ENCODE measurements at regions not wholly inside any gene's neighbourhood (a gene's known extent, or its start where the extent isn't known, plus 50 kb on each side); places are given as distances from the start of the nearest gene placed in this dataset.
"Not testable (repeated sequence)": the region's sequence is repeated elsewhere in the genome, so short reads cannot be mapped to it uniquely, and the experiment has no call there.

- no peaks in the 10 kb centered on the region for H3K27me3 ChIP-seq (ENCODE audit: insufficient read depth, low read depth)
- DNase-seq = no peak
- H3K36me3 ChIP-seq (ENCODE audit: low read depth) = no peaks in the 10 kb centered on the region
- no peaks in the 10 kb centered on the region for H3K9me2 ChIP-seq (ENCODE audit: insufficient read depth)
- no peaks in the 10 kb centered on the region for H4K20me1 ChIP-seq (ENCODE audit: insufficient read depth)
- intact Hi-C loops (cut with micrococcal nuclease; ENCODE audit: unreplicated experiment) = no loop called here
- ChIA-PET CTCF (no interaction called here), POLR2A (ENCODE audit: unreplicated experiment) (no interaction called here)
- H3K79me2 ChIP-seq (ENCODE audit: low read depth) = no peaks in the 10 kb centered on the region
- H3K4me3 ChIP-seq = no peak overlapping the region
- no peak overlapping the region for H2AFZ ChIP-seq
- BruUV-seq (replicated peaks) = no TSS peak
- no peaks in the 10 kb centered on the region for H3K9me3 ChIP-seq (ENCODE audit: insufficient read depth, low read depth)
- H3K4me1 ChIP-seq (replicated peaks; ENCODE audit: insufficient read depth) = no peaks in the 10 kb centered on the region
- H3F3A ChIP-seq (ENCODE audit: insufficient read depth, low read depth) = no peaks in the 10 kb centered on the region
- TF ChIP-seq, protein P1, sequence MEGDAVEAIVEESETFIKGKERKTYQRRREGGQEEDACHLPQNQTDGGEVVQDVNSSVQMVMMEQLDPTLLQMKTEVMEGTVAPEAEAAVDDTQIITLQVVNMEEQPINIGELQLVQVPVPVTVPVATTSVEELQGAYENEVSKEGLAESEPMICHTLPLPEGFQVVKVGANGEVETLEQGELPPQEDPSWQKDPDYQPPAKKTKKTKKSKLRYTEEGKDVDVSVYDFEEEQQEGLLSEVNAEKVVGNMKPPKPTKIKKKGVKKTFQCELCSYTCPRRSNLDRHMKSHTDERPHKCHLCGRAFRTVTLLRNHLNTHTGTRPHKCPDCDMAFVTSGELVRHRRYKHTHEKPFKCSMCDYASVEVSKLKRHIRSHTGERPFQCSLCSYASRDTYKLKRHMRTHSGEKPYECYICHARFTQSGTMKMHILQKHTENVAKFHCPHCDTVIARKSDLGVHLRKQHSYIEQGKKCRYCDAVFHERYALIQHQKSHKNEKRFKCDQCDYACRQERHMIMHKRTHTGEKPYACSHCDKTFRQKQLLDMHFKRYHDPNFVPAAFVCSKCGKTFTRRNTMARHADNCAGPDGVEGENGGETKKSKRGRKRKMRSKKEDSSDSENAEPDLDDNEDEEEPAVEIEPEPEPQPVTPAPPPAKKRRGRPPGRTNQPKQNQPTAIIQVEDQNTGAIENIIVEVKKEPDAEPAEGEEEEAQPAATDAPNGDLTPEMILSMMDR (conservative IDR thresholded peaks at IDR 0.05) = no peak
- TF ChIP-seq EZH2 (IDR thresholded peaks at IDR 0.05; ENCODE audit: low read depth) = no peak
- H3K27ac ChIP-seq = no peak overlapping the region
- H3K4me2 ChIP-seq = no peak overlapping the region
Observed at GRCh38 chr7:51860305-51860704, 543.7 kb upstream of the COBL start.

DNA sequence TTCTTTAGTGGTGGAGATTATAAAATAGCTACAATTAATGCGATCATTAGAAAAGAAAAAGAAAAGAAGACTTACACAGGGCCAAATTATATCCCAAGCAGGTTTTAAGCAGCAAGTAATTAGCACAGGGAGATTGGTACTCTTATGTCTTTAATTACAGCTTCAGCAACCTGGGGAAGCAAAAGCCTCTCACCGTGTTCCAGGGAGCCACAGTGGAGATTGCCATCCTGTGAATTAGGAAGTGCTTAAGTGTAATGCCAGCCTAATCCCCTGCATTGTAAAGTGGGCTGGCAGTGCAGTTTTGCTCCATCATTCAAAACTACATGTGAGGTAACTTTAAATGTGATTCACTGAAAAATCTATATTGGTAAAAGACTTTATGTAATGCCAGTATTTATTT is 533.5 kb upstream of the COBL start:
- intact Hi-C loops (cut with micrococcal nuclease; ENCODE audit: unreplicated experiment) = no loop called here
- Histone ChIP-seq H3K27me3 (ENCODE audit: insufficient read depth, low read depth) (no peaks in the 10 kb centered on the region), H3F3A (ENCODE audit: insufficient read depth, low read depth) (no peaks in the 10 kb centered on the region), H3K4me1 (replicated peaks; ENCODE audit: insufficient read depth) (no peaks in the 10 kb centered on the region), H2AFZ (no peak overlapping the region), H4K20me1 (ENCODE audit: insufficient read depth) (no peaks in the 10 kb centered on the region), H3K79me2 (ENCODE audit: low read depth) (no peaks in the 10 kb centered on the region), H3K36me3 (ENCODE audit: low read depth) (no peaks in the 10 kb centered on the region), H3K4me2 (no peak overlapping the region), H3K9me2 (ENCODE audit: insufficient read depth) (no peaks in the 10 kb centered on the region), H3K9me3 (ENCODE audit: insufficient read depth, low read depth) (no peaks in the 10 kb centered on the region), H3K4me3 (no peak overlapping the region), H3K27ac (no peak overlapping the region)
- BruUV-seq (replicated peaks) = no TSS peak
- CTCF ChIA-PET = no interaction called here
- POLR2A ChIA-PET (ENCODE audit: unreplicated experiment) = no interaction called here
- no peak for TF ChIP-seq EZH2 (IDR thresholded peaks at IDR 0.05; ENCODE audit: low read depth)
- TF ChIP-seq, protein P1 (conservative IDR thresholded peaks at IDR 0.05) = no peak
- no peak for DNase-seq

- H4K20me1 ChIP-seq (ENCODE audit: insufficient read depth) = no peaks in the 10 kb centered on the region
- no peak overlapping the region for H2AFZ ChIP-seq
- no peaks in the 10 kb centered on the region for H3K9me3 ChIP-seq (ENCODE audit: insufficient read depth, low read depth)
- no peak overlapping the region for H3K4me3 ChIP-seq
- no peaks in the 10 kb centered on the region for H3K36me3 ChIP-seq (ENCODE audit: low read depth)
- no peaks in the 10 kb centered on the region for H3K79me2 ChIP-seq (ENCODE audit: low read depth)
- H3K4me1 ChIP-seq (replicated peaks; ENCODE audit: insufficient read depth) = no peaks in the 10 kb centered on the region
- DNase-seq = no peak
- no peak overlapping the region for H3K27ac ChIP-seq
- H3K4me2 ChIP-seq = no peak overlapping the region
- ChIA-PET CTCF (no interaction called here), POLR2A (ENCODE audit: unreplicated experiment) (no interaction called here)
- TF ChIP-seq, protein P1 (conservative IDR thresholded peaks at IDR 0.05) = no peak
- TF ChIP-seq EZH2 (IDR thresholded peaks at IDR 0.05; ENCODE audit: low read depth) = no peak
- BruUV-seq (replicated peaks) = no TSS peak
- H3F3A ChIP-seq (ENCODE audit: insufficient read depth, low read depth) = no peaks in the 10 kb centered on the region
- intact Hi-C loops (cut with micrococcal nuclease; ENCODE audit: unreplicated experiment) = no loop called here
- H3K27me3 ChIP-seq (ENCODE audit: insufficient read depth, low read depth) = no peaks in the 10 kb centered on the region
- no peaks in the 10 kb centered on the region for H3K9me2 ChIP-seq (ENCODE audit: insufficient read depth)
Observed at GRCh38 chr7:51847461-51848134, 531.0 kb upstream of the COBL start.

- H3K36me3 ChIP-seq (ENCODE audit: low read depth); CTCF ChIA-PET; H4K20me1 ChIP-seq (ENCODE audit: insufficient read depth); H3K79me2 ChIP-seq (ENCODE audit: low read depth); BruUV-seq (replicated peaks); H3K27ac ChIP-seq; intact Hi-C loops (cut with micrococcal nuclease; ENCODE audit: unreplicated experiment); H3K4me1 ChIP-seq (replicated peaks; ENCODE audit: insufficient read depth); H3K9me3 ChIP-seq (ENCODE audit: insufficient read depth, low read depth); H3F3A ChIP-seq (ENCODE audit: insufficient read depth, low read depth); H3K4me2 ChIP-seq; DNase-seq; H3K9me2 ChIP-seq (ENCODE audit: insufficient read depth); H3K4me3 ChIP-seq; H3K27me3 ChIP-seq (ENCODE audit: insufficient read depth, low read depth); H2AFZ ChIP-seq; POLR2A ChIA-PET (ENCODE audit: unreplicated experiment): not testable (repeated sequence)
Observed at GRCh38 chr7:51839130-51839529, 522.5 kb upstream of the COBL start.
